Loucy (cell line): ENCODE measurements at regions not wholly inside any gene's neighbourhood (a gene's known extent, or its start where the extent isn't known, plus 50 kb on each side); places are given as distances from the start of the nearest gene placed in this dataset.

Source experiments
- H2AFZ ChIP-seq: fragments of 200-600 bp; sonication (generic); 2 replicates; pipeline ENCODE4 v1.6.0; 2016; ENCODE audit warnings: antibody characterized with exemption, mild to moderate bottlenecking, low read length, moderate library complexity
- H3F3A ChIP-seq: fragments of 200-600 bp; 2 replicates; pipeline ENCODE4 v1.6.0; 2016; ENCODE audit warnings: antibody characterized with exemption, low read depth, mild to moderate bottlenecking
- H3K27me3 ChIP-seq: fragments of 200-600 bp; sonication (generic); 2 replicates; pipeline ENCODE4 v1.6.1; 2014; ENCODE audit warnings: low read length, mild to moderate bottlenecking; ENCODE audit not compliant: insufficient read depth, poor library complexity, severe bottlenecking
- H3K36me3 ChIP-seq: fragments of 200-600 bp; sonication (generic); 2 replicates; pipeline ENCODE4 v1.6.1; 2016; ENCODE audit warnings: low read length; ENCODE audit not compliant: insufficient read depth
- H3K4me1 ChIP-seq: fragments of 200-600 bp; sonication (generic); 2 replicates; pipeline ENCODE4 v1.5.1; 2014; ENCODE audit warnings: low read length, mild to moderate bottlenecking; ENCODE audit not compliant: insufficient read depth, poor library complexity, severe bottlenecking
- H3K4me2 ChIP-seq: fragments of 200-600 bp; sonication (generic); 2 replicates; pipeline ENCODE4 v1.6.0; 2014; ENCODE audit warnings: antibody characterized with exemption, low read length, low read depth, mild to moderate bottlenecking; ENCODE audit not compliant: poor library complexity, severe bottlenecking
- H3K4me3 ChIP-seq: fragments of 200-600 bp; sonication (generic); 2 replicates; pipeline ENCODE4 v1.5.1; 2014; ENCODE audit warnings: low read length, mild to moderate bottlenecking, mixed read lengths; ENCODE audit not compliant: poor library complexity, severe bottlenecking
- H3K79me2 ChIP-seq: fragments of 200-600 bp; sonication (generic); 2 replicates; pipeline ENCODE4 v1.6.1; 2014; ENCODE audit warnings: low read length; ENCODE audit not compliant: insufficient read depth
- H3K9ac ChIP-seq: fragments of 200-600 bp; sonication (generic); 2 replicates; pipeline ENCODE4 v1.6.0; 2014; ENCODE audit warnings: mild to moderate bottlenecking, low read depth, low read length, moderate library complexity; ENCODE audit not compliant: poor library complexity, severe bottlenecking
- H3K9me2 ChIP-seq: fragments of 200-600 bp; sonication (generic); replicated peaks from 2 replicates; pipeline ENCODE4 v1.6.1; 2016; ENCODE audit warnings: low read depth, low read length, mixed read lengths
- H3K9me3 ChIP-seq: fragments of 200-600 bp; sonication (generic); 2 replicates; pipeline ENCODE4 v1.6.1; 2014; ENCODE audit warnings: mild to moderate bottlenecking, antibody characterized with exemption, low read length, low read depth; ENCODE audit not compliant: insufficient read depth
- H4K20me1 ChIP-seq: fragments of 200-600 bp; sonication (generic); 2 replicates; pipeline ENCODE4 v1.6.0; 2014; ENCODE audit warnings: antibody characterized with exemption, low read length, mild to moderate bottlenecking; ENCODE audit not compliant: insufficient read depth, poor library complexity, severe bottlenecking
- EZH2phosphoT487 ChIP-seq: fragments of 200-600 bp; IDR thresholded peaks from 2 replicates; pipeline ENCODE4 v1.6.1; 2018; ENCODE audit warnings: antibody characterized with exemption, mild to moderate bottlenecking, moderate library complexity, borderline replicate concordance
- TF ChIP-seq, protein P1 (sequence below): fragments of 200-600 bp; sonication (generic); conservative IDR thresholded peaks from 2 replicates; pipeline ENCODE4 v1.5.1; 2014; ENCODE audit warnings: mild to moderate bottlenecking, antibody characterized with exemption, low read length

DNA sequence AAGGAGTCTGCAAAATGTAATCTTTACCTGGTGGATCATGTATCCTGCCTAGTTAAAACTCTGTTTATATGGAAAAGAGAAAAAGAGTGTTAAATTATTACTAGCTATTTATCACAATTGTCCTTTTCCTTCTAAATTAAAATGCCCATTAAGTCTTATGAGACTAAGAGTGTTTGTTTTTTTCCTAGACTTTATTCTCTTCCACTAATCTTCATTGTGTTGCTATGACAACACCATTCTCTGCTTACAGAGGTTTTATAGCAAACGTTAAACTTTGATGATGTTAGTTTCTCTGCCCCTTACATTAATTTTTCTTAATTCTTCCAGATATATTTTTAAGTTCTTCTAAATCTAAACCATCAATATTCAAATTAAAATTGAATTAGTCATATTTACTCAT, 420.8 kb downstream of the TBC1D32 start:
- Histone ChIP-seq H3K79me2 (no peaks in the 10 kb centered on the region), H3K4me1 (no peaks in the 10 kb centered on the region), H3K4me2 (no peak overlapping the region), H3K9me2 (no peaks in the 10 kb centered on the region), H2AFZ (no peak overlapping the region), H3K9ac (no peak overlapping the region), H3K4me3 (no peak overlapping the region), H3K27me3 (no peaks in the 10 kb centered on the region), H3F3A (no peaks in the 10 kb centered on the region), H4K20me1 (no peaks in the 10 kb centered on the region), H3K36me3 (no peaks in the 10 kb centered on the region), H3K9me3 (no peaks in the 10 kb centered on the region)
- no peak for TF ChIP-seq EZH2phosphoT487
- TF ChIP-seq, protein P1, sequence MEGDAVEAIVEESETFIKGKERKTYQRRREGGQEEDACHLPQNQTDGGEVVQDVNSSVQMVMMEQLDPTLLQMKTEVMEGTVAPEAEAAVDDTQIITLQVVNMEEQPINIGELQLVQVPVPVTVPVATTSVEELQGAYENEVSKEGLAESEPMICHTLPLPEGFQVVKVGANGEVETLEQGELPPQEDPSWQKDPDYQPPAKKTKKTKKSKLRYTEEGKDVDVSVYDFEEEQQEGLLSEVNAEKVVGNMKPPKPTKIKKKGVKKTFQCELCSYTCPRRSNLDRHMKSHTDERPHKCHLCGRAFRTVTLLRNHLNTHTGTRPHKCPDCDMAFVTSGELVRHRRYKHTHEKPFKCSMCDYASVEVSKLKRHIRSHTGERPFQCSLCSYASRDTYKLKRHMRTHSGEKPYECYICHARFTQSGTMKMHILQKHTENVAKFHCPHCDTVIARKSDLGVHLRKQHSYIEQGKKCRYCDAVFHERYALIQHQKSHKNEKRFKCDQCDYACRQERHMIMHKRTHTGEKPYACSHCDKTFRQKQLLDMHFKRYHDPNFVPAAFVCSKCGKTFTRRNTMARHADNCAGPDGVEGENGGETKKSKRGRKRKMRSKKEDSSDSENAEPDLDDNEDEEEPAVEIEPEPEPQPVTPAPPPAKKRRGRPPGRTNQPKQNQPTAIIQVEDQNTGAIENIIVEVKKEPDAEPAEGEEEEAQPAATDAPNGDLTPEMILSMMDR = no peak

- Histone ChIP-seq H2AFZ (no peak overlapping the region), H3K4me3 (no peak overlapping the region), H3F3A (no peaks in the 10 kb centered on the region), H3K79me2 (no peaks in the 10 kb centered on the region), H4K20me1 (no peaks in the 10 kb centered on the region), H3K9me3 (no peaks in the 10 kb centered on the region), H3K4me2 (no peak overlapping the region), H3K36me3 (no peaks in the 10 kb centered on the region), H3K9ac (no peak overlapping the region), H3K27me3 (no peaks in the 10 kb centered on the region), H3K9me2 (no peaks in the 10 kb centered on the region), H3K4me1 (no peaks in the 10 kb centered on the region)
- no peak for TF ChIP-seq EZH2phosphoT487
- TF ChIP-seq, protein P1 = no peak
Measured at GRCh38 chr6:120908767-120909166, 425.5 kb downstream of the TBC1D32 start.

GRCh38 chr6:120903836-120904235, 430.4 kb downstream of the TBC1D32 start:
- H3K9ac ChIP-seq = no peak overlapping the region
- no peaks in the 10 kb centered on the region for H3K9me3 ChIP-seq
- H3K4me1 ChIP-seq = no peaks in the 10 kb centered on the region
- no peaks in the 10 kb centered on the region for H3K9me2 ChIP-seq
- no peak overlapping the region for H3K4me2 ChIP-seq
- H3F3A ChIP-seq = no peaks in the 10 kb centered on the region
- H3K36me3 ChIP-seq = no peaks in the 10 kb centered on the region
- no peaks in the 10 kb centered on the region for H3K27me3 ChIP-seq
- no peaks in the 10 kb centered on the region for H4K20me1 ChIP-seq
- H3K4me3 ChIP-seq = no peak overlapping the region
- no peak overlapping the region for H2AFZ ChIP-seq
- TF ChIP-seq EZH2phosphoT487 = no peak
- TF ChIP-seq, protein P1 = no peak
- H3K79me2 ChIP-seq = no peaks in the 10 kb centered on the region
